ENCODE measurements at regions not wholly inside any gene's neighbourhood (a gene's known extent, or its start where the extent isn't known, plus 50 kb on each side); places are given as distances from the start of the nearest gene placed in this dataset.

DNA sequence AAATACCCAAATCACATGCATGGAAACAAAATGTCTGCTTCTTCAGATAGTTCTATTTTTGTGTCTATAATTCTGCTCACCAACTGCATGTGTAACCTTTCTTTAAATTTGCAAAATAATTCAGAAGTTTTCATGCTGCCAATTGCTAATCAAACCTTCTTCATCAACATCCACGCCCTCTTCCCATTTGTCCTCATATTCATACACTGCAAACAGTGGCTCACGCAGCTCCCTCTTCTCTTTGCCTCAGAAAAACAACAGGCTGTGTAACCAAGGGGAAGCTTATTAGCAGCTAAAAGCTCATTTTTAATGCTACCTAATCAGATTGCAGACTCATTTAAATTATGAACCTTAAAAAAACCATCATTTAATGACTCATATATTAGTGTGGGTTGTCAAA lies 555.0 kb upstream of the EPHA7 start:
- no peak overlapping the region for H3K23ac ChIP-seq (ENCODE audit: low read length)
- no peak overlapping the region for H4K12ac ChIP-seq (ENCODE audit: low read depth, low read length)
- H3K27me3 ChIP-seq (ENCODE audit: insufficient read depth, low read length) = no peaks in the 10 kb centered on the region
- WGBS (ENCODE audit: extremely low coverage, insufficient coverage, insufficient read length) = no CpG with 5 or more reads among the region's 2 CpGs
- no peak overlapping the region for H3K4me2 ChIP-seq (ENCODE audit: low read length)
- H4K8ac ChIP-seq (ENCODE audit: low read depth, low read length) = no peak overlapping the region
- H3K36me3 ChIP-seq (ENCODE audit: control insufficient read depth in 1 of 2, insufficient read depth in 2 of 2, low read length in 2 of 2) = no peaks in the 10 kb centered on the region
- H3K79me1 ChIP-seq (ENCODE audit: low read length) = no peaks in the 10 kb centered on the region
- no peak overlapping the region for H2AK5ac ChIP-seq (ENCODE audit: low read length)
- H2BK120ac ChIP-seq (ENCODE audit: insufficient read depth, low read length, poor library complexity) = no peak overlapping the region
- no peak overlapping the region for H3K27ac ChIP-seq (ENCODE audit: low read depth, low read length)
- no peak overlapping the region for H3K14ac ChIP-seq (ENCODE audit: low read length)
- DNase-seq = no peak
- H3K79me2 ChIP-seq (ENCODE audit: control insufficient read depth, insufficient read depth, low read length, poor library complexity) = no peaks in the 10 kb centered on the region
- no peak overlapping the region for H3K4me3 ChIP-seq (ENCODE audit: low read depth, low read length)
- no peaks in the 10 kb centered on the region for H3K4me1 ChIP-seq (ENCODE audit: control insufficient read depth in 1 of 2, insufficient read depth in 2 of 2, low read length in 2 of 2)
- H2AFZ ChIP-seq (ENCODE audit: insufficient read depth, low read length, poor library complexity) = no peak overlapping the region
- H3K9me3 ChIP-seq (ENCODE audit: insufficient read depth, low read depth, low read length) = no peaks in the 10 kb centered on the region
- no peak overlapping the region for H3K4ac ChIP-seq (ENCODE audit: low read depth, low read length)
- no peak overlapping the region for H3K9ac ChIP-seq (ENCODE audit: low read length)
- H3K18ac ChIP-seq (ENCODE audit: low read length) = no peak overlapping the region
- H2BK12ac ChIP-seq (ENCODE audit: low read length) = no peak overlapping the region
- no peak overlapping the region for H2BK5ac ChIP-seq (ENCODE audit: low read depth, low read length, poor library complexity)
- no peak overlapping the region for H4K91ac ChIP-seq (ENCODE audit: low read depth, low read length)

DNA sequence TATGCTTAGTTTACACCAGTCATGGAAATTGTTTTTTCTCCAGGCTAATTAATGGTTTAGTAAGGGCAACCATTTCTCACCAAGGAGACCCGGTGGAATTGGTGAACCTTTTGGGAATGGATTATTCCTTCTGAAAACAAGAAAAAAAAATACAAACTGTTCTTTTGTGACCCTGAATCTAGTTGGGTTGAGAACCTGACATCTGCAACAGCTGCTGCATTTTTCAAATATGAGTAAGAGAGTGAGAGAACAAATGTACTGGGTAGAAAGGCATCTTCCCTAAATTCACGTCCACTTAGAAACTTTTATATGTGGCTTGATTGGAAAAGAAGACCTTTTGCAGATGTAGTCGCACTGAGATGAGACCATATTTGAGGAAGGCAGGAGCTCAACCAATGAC lies 553.4 kb upstream of the EPHA7 start:
- H2BK5ac ChIP-seq (ENCODE audit: low read depth, low read length, poor library complexity) = no peak overlapping the region
- H3K79me2 ChIP-seq (ENCODE audit: control insufficient read depth, insufficient read depth, low read length, poor library complexity) = no peaks in the 10 kb centered on the region
- no peak overlapping the region for H4K12ac ChIP-seq (ENCODE audit: low read depth, low read length)
- H3K14ac ChIP-seq (ENCODE audit: low read length) = no peak overlapping the region
- no CpG with 5 or more reads among the region's 3 CpGs for WGBS (ENCODE audit: extremely low coverage, insufficient coverage, insufficient read length)
- H2BK120ac ChIP-seq (ENCODE audit: insufficient read depth, low read length, poor library complexity) = no peak overlapping the region
- H3K4me3 ChIP-seq (ENCODE audit: low read depth, low read length) = no peak overlapping the region
- no peak overlapping the region for H3K27ac ChIP-seq (ENCODE audit: low read depth, low read length)
- H4K91ac ChIP-seq (ENCODE audit: low read depth, low read length) = no peak overlapping the region
- H3K9me3 ChIP-seq (ENCODE audit: insufficient read depth, low read depth, low read length) = no peaks in the 10 kb centered on the region
- no peak overlapping the region for H3K23ac ChIP-seq (ENCODE audit: low read length)
- H2BK12ac ChIP-seq (ENCODE audit: low read length) = no peak overlapping the region
- H2AK5ac ChIP-seq (ENCODE audit: low read length) = no peak overlapping the region
- no peaks in the 10 kb centered on the region for H3K36me3 ChIP-seq (ENCODE audit: control insufficient read depth in 1 of 2, insufficient read depth in 2 of 2, low read length in 2 of 2)
- no peak overlapping the region for H2AFZ ChIP-seq (ENCODE audit: insufficient read depth, low read length, poor library complexity)
- no peak for DNase-seq
- H3K9ac ChIP-seq (ENCODE audit: low read length) = no peak overlapping the region
- no peaks in the 10 kb centered on the region for H3K79me1 ChIP-seq (ENCODE audit: low read length)
- no peak overlapping the region for H3K4me2 ChIP-seq (ENCODE audit: low read length)
- no peak overlapping the region for H3K4ac ChIP-seq (ENCODE audit: low read depth, low read length)
- H4K8ac ChIP-seq (ENCODE audit: low read depth, low read length) = no peak overlapping the region
- no peaks in the 10 kb centered on the region for H3K4me1 ChIP-seq (ENCODE audit: control insufficient read depth in 1 of 2, insufficient read depth in 2 of 2, low read length in 2 of 2)
- H3K27me3 ChIP-seq (ENCODE audit: insufficient read depth, low read length) = no peaks in the 10 kb centered on the region
- H3K18ac ChIP-seq (ENCODE audit: low read length) = no peak overlapping the region

DNA sequence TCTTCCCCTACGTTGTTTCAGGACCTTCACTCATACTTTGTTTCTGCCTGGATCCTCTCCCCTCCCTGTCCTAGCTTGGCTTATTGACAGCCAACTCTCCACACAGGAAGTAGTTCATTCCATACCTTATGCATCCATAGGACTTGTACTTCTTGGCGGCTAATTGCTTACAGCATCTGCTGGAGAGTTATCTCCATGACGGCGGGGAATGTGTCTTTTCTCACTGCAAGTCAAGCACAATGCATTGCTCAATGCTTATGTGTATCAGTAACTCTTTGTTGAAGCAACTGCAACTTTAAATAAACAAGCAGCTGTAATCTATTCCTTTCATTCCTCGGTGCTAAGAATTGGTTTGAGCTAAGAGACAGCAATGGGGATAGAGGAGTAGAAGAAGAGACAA lies 551.3 kb upstream of the EPHA7 start:
- no peak overlapping the region for H3K23ac ChIP-seq (ENCODE audit: low read length)
- no peak overlapping the region for H3K18ac ChIP-seq (ENCODE audit: low read length)
- WGBS (ENCODE audit: extremely low coverage, insufficient coverage, insufficient read length) = no CpG with 5 or more reads among the region's 5 CpGs
- no peaks in the 10 kb centered on the region for H3K79me1 ChIP-seq (ENCODE audit: low read length)
- H4K91ac ChIP-seq (ENCODE audit: low read depth, low read length) = no peak overlapping the region
- H3K9me3 ChIP-seq (ENCODE audit: insufficient read depth, low read depth, low read length) = no peaks in the 10 kb centered on the region
- H2BK5ac ChIP-seq (ENCODE audit: low read depth, low read length, poor library complexity) = no peak overlapping the region
- no peaks in the 10 kb centered on the region for H3K27me3 ChIP-seq (ENCODE audit: insufficient read depth, low read length)
- no peak overlapping the region for H4K8ac ChIP-seq (ENCODE audit: low read depth, low read length)
- no peak overlapping the region for H2AK5ac ChIP-seq (ENCODE audit: low read length)
- no peak for DNase-seq
- no peak overlapping the region for H3K27ac ChIP-seq (ENCODE audit: low read depth, low read length)
- H3K79me2 ChIP-seq (ENCODE audit: control insufficient read depth, insufficient read depth, low read length, poor library complexity) = no peaks in the 10 kb centered on the region
- no peak overlapping the region for H3K4ac ChIP-seq (ENCODE audit: low read depth, low read length)
- H2BK120ac ChIP-seq (ENCODE audit: insufficient read depth, low read length, poor library complexity) = no peak overlapping the region
- no peak overlapping the region for H2BK12ac ChIP-seq (ENCODE audit: low read length)
- no peaks in the 10 kb centered on the region for H3K4me1 ChIP-seq (ENCODE audit: control insufficient read depth in 1 of 2, insufficient read depth in 2 of 2, low read length in 2 of 2)
- no peak overlapping the region for H3K4me3 ChIP-seq (ENCODE audit: low read depth, low read length)
- H3K4me2 ChIP-seq (ENCODE audit: low read length) = no peak overlapping the region
- no peak overlapping the region for H2AFZ ChIP-seq (ENCODE audit: insufficient read depth, low read length, poor library complexity)
- H3K36me3 ChIP-seq (ENCODE audit: control insufficient read depth in 1 of 2, insufficient read depth in 2 of 2, low read length in 2 of 2) = no peaks in the 10 kb centered on the region
- no peak overlapping the region for H4K12ac ChIP-seq (ENCODE audit: low read depth, low read length)
- H3K9ac ChIP-seq (ENCODE audit: low read length) = no peak overlapping the region
- H3K14ac ChIP-seq (ENCODE audit: low read length) = no peak overlapping the region

DNA sequence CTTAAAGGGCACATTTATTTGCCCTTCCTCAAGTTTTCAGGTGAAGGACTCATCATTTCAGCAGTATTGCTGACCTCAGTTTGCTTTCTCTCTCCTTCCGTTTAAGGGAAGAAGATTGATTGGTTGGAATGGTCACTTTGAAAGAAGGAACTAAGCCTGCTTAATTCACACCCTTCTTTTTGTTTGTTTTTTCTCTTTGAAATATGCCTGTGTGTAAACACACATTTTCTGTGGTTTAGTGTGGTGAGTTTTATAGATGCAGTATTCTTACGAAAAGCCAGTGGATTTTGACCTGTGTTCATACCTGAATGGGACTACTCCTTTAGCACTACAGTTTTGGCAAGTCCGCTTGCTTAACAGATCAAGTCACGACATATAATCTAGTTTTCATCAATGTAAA lies 548.8 kb upstream of the EPHA7 start:
- Histone ChIP-seq H3K79me2 (ENCODE audit: control insufficient read depth, insufficient read depth, low read length, poor library complexity) (no peaks in the 10 kb centered on the region), H3K27ac (ENCODE audit: low read depth, low read length) (no peak overlapping the region), H3K4me2 (ENCODE audit: low read length) (no peak overlapping the region), H3K27me3 (ENCODE audit: insufficient read depth, low read length) (no peaks in the 10 kb centered on the region), H3K36me3 (ENCODE audit: control insufficient read depth in 1 of 2, insufficient read depth in 2 of 2, low read length in 2 of 2) (no peaks in the 10 kb centered on the region), H3K4me3 (ENCODE audit: low read depth, low read length) (no peak overlapping the region), H3K14ac (ENCODE audit: low read length) (no peak overlapping the region), H2BK12ac (ENCODE audit: low read length) (no peak overlapping the region), H3K9me3 (ENCODE audit: insufficient read depth, low read depth, low read length) (no peaks in the 10 kb centered on the region), H4K8ac (ENCODE audit: low read depth, low read length) (no peak overlapping the region), H3K79me1 (ENCODE audit: low read length) (no peaks in the 10 kb centered on the region), H3K4ac (ENCODE audit: low read depth, low read length) (no peak overlapping the region), H2BK120ac (ENCODE audit: insufficient read depth, low read length, poor library complexity) (no peak overlapping the region), H2AFZ (ENCODE audit: insufficient read depth, low read length, poor library complexity) (no peak overlapping the region), H3K18ac (ENCODE audit: low read length) (no peak overlapping the region), H2BK5ac (ENCODE audit: low read depth, low read length, poor library complexity) (no peak overlapping the region), H4K91ac (ENCODE audit: low read depth, low read length) (no peak overlapping the region), H3K23ac (ENCODE audit: low read length) (no peak overlapping the region), H2AK5ac (ENCODE audit: low read length) (no peak overlapping the region), H3K4me1 (ENCODE audit: control insufficient read depth in 1 of 2, insufficient read depth in 2 of 2, low read length in 2 of 2) (no peaks in the 10 kb centered on the region), H4K12ac (ENCODE audit: low read depth, low read length) (no peak overlapping the region), H3K9ac (ENCODE audit: low read length) (no peak overlapping the region)
- no CpG with 5 or more reads among the region's 4 CpGs for WGBS (ENCODE audit: extremely low coverage, insufficient coverage, insufficient read length)
- DNase-seq = no peak

Data from trophoblast cell (in vitro differentiated cells and primary cell).